ENCODE measurements at regions not wholly inside any gene's neighbourhood (a gene's known extent, or its start where the extent isn't known, plus 50 kb on each side); places are given as distances from the start of the nearest gene placed in this dataset. TPM values are rescaled to one million over a fixed set of nuclear protein-coding genes. Genes with fewer than 3 reads are reported as not detected.
A peak's percentile ranks its signal among the peaks of the same experiment; 100 is the strongest.

DNA sequence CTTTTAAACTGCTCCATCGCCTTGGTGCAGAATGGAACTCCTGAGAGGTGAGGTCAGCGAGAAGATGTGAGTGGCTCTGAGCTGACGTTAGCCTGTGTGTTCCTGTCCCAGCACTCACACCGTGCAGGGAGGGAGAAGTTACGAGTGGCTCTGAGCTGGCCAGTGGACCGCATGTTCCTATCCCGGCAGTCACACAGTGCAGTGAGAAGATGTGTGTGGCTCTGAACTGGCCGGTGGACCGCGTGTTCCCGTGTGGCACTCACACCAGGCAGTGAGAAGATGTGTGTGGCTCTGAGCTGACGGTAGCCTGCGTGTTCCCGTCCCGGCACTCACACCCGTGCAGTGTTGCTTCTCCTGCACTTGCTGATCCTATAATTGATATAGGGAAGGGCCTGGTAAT, 59.9 kb downstream of the VCPKMT start:
- Histone ChIP-seq H3K9me3 (ENCODE audit: low read depth) (no peaks in the 10 kb centered on the region), H3K4me1 (ENCODE audit: insufficient read depth) (peaks cover 18% of the 10 kb centered on the region), H3K9me2 (replicated peaks; ENCODE audit: insufficient read depth) (no peaks in the 10 kb centered on the region), H3K79me2 (no peaks in the 10 kb centered on the region), H3K4me2 (no peak overlapping the region), H3K27me3 (no peaks in the 10 kb centered on the region), H3K4me3 (no peak overlapping the region), H4K20me1 (ENCODE audit: insufficient read depth, poor library complexity, severe bottlenecking) (no peaks in the 10 kb centered on the region), H2AFZ (no peak overlapping the region), H3K27ac (no peak overlapping the region), H3K36me3 (replicated peaks; ENCODE audit: insufficient read depth, low read depth) (no peaks in the 10 kb centered on the region)
- whole genome bisulfite sequencing (ENCODE audit: low lambda C conversion rate, missing lambda C conversion rate) = 88% methylated on average over 16 of the region's 16 CpGs
- no peak for DNase-seq (ENCODE audit: low spot score)
- TF ChIP-seq EZH2 (IDR thresholded peaks at IDR 0.05; ENCODE audit: borderline replicate concordance) = no peak

DNA sequence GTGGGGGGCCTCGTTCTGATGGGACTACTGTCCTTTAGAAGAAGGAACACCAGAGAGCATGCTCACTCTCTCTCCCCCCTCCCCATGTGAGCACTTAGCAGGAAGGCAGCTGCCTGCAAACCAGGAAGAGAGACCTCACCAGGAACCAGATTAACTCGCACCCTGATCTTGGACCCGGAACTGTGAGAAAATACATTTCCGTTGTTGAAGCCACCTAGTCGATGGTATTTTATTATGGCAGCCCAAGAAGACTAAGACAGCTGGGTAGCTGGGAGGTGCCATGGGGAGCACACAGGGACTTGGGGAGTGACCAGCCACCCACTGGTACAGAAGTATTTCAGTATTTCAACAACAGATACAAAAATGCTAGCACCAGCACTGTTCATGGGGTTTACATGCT, 59.0 kb downstream of the VCPKMT start:
- no peak for DNase-seq (ENCODE audit: low spot score)
- Histone ChIP-seq H3K4me2 (no peak overlapping the region), H3K27me3 (no peaks in the 10 kb centered on the region), H4K20me1 (ENCODE audit: insufficient read depth, poor library complexity, severe bottlenecking) (no peaks in the 10 kb centered on the region), H3K9me2 (replicated peaks; ENCODE audit: insufficient read depth) (no peaks in the 10 kb centered on the region), H3K79me2 (no peaks in the 10 kb centered on the region), H3K4me1 (ENCODE audit: insufficient read depth) (peaks cover 27% of the 10 kb centered on the region), H3K36me3 (replicated peaks; ENCODE audit: insufficient read depth, low read depth) (no peaks in the 10 kb centered on the region), H3K9me3 (ENCODE audit: low read depth) (no peaks in the 10 kb centered on the region), H3K4me3 (no peak overlapping the region), H2AFZ (no peak overlapping the region), H3K27ac (peak overlapping the region; percentile 82)
- TF ChIP-seq EZH2phosphoT487 (IDR thresholded peaks at IDR 0.05; ENCODE audit: low read depth, severe bottlenecking, unreplicated experiment) = no peak
- TF ChIP-seq, protein P1, sequence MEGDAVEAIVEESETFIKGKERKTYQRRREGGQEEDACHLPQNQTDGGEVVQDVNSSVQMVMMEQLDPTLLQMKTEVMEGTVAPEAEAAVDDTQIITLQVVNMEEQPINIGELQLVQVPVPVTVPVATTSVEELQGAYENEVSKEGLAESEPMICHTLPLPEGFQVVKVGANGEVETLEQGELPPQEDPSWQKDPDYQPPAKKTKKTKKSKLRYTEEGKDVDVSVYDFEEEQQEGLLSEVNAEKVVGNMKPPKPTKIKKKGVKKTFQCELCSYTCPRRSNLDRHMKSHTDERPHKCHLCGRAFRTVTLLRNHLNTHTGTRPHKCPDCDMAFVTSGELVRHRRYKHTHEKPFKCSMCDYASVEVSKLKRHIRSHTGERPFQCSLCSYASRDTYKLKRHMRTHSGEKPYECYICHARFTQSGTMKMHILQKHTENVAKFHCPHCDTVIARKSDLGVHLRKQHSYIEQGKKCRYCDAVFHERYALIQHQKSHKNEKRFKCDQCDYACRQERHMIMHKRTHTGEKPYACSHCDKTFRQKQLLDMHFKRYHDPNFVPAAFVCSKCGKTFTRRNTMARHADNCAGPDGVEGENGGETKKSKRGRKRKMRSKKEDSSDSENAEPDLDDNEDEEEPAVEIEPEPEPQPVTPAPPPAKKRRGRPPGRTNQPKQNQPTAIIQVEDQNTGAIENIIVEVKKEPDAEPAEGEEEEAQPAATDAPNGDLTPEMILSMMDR (IDR thresholded peaks at IDR 0.05; ENCODE audit: poor library complexity) = no peak
- TF ChIP-seq EZH2 (IDR thresholded peaks at IDR 0.05; ENCODE audit: borderline replicate concordance) = no peak
- 92% methylated on average over 5 of the region's 5 CpGs for WGBS (ENCODE audit: low lambda C conversion rate, missing lambda C conversion rate)

DNA sequence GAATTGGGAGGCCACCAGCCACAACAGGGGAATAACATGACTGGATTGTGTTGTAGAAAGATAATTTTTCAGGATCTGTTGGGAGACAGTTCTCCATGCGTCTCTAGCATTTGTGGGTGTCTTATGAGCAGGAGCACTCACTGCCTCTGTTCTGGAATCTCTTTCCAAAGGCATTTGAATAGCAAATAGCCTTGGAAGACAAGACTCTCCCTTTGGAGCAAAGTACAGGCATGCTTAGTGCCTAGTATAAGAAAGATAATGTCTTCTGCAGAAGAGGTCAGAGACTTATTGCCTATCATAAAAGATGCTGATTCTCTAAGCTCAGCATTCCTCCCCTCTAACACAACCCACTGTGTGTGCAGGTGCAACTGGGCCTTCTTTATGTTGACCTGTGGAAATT, 58.3 kb downstream of the VCPKMT start:
- TF ChIP-seq EZH2 (IDR thresholded peaks at IDR 0.05; ENCODE audit: borderline replicate concordance) = no peak
- TF ChIP-seq, protein P1 (IDR thresholded peaks at IDR 0.05; ENCODE audit: poor library complexity) = no peak
- TF ChIP-seq EZH2phosphoT487 (IDR thresholded peaks at IDR 0.05; ENCODE audit: low read depth, severe bottlenecking, unreplicated experiment) = no peak
- Histone ChIP-seq H3K27me3 (no peaks in the 10 kb centered on the region), H3K9me2 (replicated peaks; ENCODE audit: insufficient read depth) (no peaks in the 10 kb centered on the region), H3K27ac (peak overlapping the region; percentile 82), H3K4me2 (peak overlapping the region; percentile 33), H3K4me3 (no peak overlapping the region), H2AFZ (no peak overlapping the region), H3K4me1 (ENCODE audit: insufficient read depth) (peaks cover 32% of the 10 kb centered on the region), H3K36me3 (replicated peaks; ENCODE audit: insufficient read depth, low read depth) (no peaks in the 10 kb centered on the region), H4K20me1 (ENCODE audit: insufficient read depth, poor library complexity, severe bottlenecking) (no peaks in the 10 kb centered on the region), H3K79me2 (no peaks in the 10 kb centered on the region), H3K9me3 (ENCODE audit: low read depth) (no peaks in the 10 kb centered on the region)
- 57% methylated on average over 1 of the region's 1 CpG for WGBS (ENCODE audit: low lambda C conversion rate, missing lambda C conversion rate)
- DNase-seq (ENCODE audit: low spot score) = no peak

Small RNAs in the stretch of these regions (microRNA-seq; reads per million reads assigned to microRNA genes)
- gene MIR6076 = not detected

Small RNAs in the stretch of these regions (small RNA-seq; reads per million reads assigned to genes)
- gene MIR6076 = not detected
